NCI-H2081 (cell line): ENCODE measurements at regions not wholly inside any gene's neighbourhood (a gene's known extent, or its start where the extent isn't known, plus 50 kb on each side); places are given as distances from the start of the nearest gene placed in this dataset.

ENCODE experiments used
- DNase-seq, 2 experiments: peaks; one replicate each; lab custom pipeline; 2025; lab: John Stamatoyannopoulos, UW

DNA sequence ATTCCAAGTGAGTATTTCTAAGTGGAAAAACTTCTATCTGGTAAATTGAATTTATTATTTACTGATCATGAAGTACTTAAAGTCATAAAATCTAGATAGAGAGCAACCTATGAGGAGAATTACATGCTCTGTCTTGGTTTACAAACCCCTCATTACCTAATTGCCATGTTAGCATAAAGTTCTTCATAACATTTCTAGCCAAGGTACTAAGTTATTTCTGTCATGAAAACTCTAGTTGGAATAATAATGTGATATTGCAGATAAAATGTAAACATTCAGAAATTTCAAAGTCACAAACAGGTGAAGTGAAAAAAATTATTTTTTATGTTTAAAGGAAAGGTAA is 228.6 kb downstream of the TTLL7 start:
- no peak for DNase-seq

DNA sequence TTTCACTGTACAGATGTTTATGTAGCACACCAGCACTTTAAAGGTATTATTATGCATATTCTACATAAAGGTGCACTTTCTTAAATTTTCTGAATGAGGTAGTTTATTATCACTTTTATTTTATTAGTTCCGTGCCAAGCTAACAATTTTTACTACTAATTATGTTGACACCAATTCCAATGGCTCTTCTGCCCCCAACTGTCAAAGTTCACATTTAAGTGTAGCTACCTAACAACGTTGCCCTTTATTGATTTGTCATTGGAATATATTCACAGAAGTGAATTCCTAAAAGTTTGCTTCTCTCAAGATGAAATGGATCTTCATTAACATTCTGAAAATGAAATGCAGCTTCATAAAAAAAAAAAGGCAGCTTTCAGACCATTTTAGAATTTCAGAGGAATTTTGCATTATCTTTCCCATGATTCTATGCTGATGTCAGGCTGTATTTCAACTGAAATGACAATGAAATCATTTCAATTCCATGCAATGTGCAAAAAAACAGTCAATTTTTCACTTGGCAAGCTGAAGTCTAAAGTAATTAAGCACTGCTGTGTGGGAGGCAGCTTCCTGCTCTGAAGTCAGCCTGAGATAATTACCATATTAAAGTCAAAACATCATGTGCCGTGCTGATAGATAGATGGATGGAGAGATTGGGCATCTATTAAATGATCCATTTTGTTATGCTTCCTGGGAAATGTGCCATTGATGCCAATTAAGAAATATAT is 229.2 kb downstream of the TTLL7 start:
- peak; percentile 3 to 77 for DNase-seq

DNA sequence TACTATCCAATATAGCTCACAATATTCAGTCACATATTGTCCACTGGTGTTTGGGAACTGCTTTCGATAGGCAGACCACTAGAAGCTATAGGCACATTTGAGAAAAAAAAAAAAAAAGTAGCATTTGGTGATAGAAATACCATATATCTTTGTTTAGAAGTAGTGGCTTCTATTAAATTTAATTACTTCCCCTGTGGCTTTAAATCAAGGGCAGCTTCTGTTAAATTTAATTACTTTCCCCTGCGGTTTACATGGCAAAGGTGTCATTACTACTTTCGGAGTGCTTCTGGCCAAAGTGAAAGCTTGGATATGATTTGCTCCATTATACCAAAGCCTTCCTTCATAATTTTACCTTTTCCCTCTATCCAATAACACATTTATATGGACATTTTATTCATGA is 229.9 kb downstream of the TTLL7 start:
- peak; percentile 25 to 65 for DNase-seq

DNA sequence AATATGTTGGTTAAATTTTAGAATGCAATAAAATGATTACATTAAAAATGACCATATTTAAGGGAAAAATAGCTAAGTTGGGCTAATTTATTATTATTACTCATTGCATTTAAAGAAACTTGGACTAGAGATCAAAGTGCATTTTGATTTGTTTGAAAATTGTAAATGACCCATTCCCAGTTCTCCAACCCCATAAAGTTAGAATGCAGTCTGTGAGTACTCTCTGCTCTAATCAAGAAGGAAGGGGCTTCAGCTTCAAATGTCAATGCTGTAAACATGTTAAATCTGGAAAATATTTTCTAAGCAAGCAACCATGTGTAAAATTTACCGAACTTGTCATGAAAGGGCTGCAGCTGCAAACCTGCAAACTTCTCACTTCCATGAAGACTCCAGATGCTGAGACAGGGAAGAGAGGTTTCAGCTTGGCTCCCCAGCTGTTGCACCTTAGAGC is 232.7 kb downstream of the TTLL7 start:
- no peak for DNase-seq

DNA sequence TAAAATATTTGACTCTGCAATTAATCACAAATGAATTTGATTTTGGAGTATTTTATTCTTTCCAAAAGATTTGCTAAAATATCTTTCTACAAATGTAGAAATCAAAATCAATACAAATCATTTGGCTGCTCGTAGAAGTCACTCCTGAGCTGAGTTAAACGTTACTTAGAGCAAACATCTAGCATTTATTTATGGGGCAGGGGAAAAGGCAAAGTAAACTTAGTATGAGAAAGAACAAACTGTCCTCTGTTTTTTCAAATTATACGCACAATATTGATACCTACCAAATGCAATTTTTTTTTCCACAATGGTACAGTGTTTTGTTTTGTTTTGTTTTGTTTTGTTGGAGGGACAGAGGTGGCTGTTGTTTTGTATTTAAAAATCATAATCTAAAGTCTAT is 233.8 kb downstream of the TTLL7 start:
- no peak for DNase-seq

DNA sequence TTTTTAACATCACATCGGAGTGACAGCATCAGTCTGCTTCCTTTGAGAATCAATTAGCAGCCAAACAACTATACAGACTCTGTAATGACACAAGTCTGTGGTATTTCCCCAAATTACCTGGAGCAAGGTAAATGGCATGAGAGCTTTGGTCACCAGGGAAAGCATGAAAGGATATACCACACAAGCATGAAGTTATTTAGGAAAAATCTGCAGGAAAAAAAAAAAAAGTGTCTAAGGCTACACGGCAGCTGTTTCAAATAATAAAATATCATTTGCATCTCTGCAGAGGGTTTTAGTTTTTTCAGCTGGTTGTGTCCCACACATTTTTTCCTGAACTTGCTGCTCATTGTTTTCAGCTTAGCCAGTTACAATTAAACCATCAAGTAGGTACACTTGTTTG is 234.7 kb downstream of the TTLL7 start:
- no peak for DNase-seq

DNA sequence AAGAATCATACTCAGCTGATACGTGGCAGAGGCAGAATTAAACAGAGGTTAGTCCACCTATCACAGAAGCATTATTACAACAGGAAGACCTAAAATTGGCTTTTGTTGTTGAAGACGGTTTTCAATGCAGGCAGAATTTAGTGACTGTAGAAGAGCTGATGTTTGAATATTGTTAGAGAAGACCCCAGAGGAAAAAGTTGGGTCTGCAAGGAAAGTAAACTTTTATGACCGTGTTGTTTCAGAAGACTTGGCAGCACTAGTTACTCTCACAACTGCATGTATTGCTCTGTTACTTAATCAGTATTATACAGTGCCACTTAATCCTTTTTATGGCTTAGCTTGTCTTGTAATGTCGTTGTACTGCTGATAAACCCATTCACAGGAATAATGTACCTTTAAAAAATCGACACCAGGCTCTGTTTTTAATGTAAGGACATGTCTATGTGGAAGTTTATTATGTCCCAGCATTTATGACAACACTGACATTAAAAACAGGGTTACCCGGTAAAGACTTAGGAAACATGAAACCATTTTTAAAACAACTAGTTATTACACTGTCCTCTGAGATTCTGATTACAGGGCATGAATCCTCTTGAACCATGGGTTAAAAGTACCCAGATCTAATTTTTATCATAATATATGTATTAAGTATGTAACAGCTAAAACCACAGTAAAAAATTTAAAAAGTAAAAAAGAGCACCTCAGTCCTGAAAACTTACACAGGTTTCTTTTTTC is 235.4 kb downstream of the TTLL7 start:
- no peak for DNase-seq

DNA sequence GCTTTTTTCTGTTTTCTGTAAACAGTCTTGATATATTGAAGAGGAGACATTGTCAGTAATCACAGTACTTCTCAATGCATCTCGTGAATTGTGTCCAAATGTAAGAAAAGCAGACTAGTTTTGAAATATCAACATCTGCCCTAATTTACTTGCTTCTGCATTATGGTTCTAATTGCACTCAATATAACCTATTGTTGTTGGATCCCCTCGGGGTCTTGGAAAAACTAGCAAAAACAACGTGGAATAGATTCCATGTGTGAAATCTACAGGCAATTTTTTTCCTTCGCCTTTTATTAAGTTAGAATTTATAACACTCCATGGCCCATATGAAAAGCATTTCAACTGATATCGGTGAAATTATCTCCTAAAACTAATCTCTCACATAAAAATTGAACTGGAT is 236.5 kb downstream of the TTLL7 start:
- no peak for DNase-seq

DNA sequence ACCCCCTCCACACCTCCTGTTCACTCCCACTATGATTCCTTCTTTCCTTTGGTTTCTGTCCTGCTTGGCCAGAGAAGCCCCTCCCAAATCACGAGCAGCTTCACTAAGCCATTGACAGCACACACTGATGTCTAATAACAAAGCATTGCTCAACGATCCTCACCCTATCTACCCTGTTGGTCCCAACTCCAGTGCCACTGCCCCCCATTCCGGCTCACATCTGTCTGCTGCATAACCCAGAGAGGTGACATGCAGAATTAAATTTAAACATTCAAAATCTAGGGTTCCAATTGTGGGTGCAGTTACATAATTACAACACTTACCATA is 236.9 kb downstream of the TTLL7 start:
- DNase-seq, result no peak

DNA sequence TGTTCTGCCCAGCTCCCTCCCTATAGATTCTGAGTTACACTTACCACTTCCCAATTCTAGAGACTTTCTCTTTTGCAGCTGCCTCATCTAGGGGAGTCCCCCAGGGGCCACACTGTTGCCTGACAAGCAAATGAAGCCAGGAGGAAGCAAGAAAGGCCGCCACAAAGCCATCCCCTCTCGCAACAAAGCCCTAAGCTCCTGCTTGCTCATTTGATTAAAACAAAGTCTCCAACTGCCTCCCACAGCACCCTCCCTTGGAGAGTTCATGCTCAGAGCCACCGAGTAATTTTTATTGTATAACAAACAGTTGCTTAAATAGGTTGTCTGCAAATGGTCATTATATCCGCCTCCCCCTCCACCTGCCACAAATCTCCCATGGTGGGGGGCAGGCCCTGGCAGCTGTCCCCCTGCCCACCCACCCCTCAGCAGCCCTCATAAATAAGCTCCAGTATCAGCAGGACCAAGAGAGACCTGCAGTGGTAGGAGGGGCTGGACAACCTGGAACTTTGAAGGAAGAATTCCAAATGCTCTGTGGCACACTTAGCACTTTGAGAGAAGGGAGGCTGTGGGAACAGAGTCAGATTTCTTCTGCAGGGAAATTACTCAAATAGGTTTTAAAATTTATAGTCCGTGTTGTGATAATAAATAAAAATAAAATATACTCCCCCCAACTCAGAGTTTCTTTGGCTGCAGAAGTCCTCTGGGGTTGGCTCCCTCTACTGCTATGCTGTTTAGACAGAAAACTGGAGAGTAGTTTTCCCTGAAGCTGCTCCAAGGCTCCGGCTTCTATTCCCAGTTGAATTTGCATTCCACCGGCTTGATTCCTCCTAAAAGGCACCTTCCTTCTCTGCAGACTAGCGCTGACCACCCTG is 237.5 kb downstream of the TTLL7 start:
- peak; percentile 45 to 79 for DNase-seq

DNA sequence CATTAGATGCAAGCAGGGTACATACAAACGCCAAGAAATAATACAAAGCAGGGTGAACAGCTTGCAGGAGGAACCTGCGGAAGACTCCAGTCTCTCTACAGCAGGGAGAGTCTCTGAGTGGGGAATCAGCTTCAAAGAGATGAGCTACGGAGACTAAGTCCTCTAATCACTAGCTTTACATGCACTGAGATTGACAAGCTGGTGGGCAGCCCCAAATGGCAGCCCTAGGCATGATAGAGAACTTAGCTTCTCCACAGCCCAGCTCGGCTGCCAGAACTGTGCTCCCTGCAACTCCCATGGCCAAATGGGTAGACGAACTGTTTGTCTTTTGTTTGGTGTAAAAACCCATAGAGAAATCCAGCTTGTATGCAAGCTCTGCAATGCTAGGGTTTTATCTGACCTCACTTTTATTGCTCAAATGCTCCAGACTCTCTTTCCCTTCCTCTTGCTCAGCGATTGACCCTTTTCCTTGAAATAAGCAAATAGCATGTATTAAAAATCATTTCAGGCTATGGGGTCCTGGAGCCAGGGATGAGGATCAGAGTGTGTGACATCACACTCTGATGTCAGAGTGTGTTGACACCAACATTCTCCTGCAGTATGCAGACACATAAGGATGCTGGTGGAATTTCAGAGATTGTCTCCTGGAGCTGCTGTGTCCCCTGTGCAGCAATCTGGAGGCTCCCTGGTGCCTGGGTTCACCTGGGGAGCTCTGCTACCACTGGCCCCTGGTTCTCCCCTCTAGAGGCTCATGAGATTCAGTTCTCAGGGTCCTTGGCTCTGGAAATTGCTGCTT is 238.5 kb downstream of the TTLL7 start:
- DNase-seq, result no peak

DNA sequence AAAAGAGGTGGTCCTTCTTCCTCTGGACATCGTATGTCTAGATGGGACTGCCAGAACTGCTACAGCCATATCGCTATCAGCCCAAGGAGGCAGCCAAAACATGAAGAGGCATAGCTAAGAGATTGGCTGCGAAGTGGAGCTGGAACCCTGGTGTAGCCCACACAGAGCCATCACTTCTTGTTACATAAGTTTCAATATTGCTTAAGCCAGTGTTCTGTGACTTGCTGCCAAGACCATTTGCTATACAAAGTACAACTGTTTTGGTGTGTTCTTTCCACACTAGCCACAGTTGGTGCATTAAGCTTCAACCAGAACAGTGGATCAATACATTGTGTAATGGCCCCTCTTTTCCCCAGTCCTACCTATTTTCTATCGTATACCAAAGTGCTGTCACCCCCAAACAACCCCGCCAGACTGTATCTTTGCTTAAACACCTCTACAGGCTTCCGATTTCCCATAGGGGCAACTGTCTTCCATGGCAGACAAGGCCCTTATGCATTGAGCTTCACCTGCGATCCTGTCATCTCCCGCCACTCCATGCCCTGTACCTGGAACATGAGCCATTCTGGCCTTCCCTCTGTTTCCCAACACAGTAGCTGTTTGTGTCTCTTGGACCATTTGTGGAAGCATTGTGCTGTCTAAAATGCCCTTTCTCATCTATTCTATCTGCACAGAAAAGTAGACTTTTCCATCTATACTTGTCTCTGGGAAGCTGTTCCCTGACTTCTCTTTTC is 241.8 kb downstream of the TTLL7 start:
- no peak for DNase-seq

DNA sequence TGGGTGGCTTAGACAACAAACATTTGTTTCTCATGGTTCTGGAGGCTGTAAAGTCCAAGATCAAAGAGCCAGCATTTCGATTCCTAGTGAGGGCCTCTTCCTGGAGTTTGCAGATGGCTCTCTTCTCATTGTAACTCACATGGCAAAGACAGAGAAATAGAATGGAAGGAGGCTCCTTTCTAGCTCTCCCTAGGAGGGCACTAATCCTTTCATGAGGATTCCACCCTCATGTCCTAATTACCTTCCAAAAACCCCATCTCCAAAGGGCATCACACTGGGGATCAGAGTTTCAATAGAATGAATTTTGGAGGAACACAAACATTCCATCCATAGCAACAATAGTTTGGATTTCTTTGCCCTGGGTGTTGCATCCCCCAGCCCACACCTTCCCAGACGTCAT is 247.3 kb downstream of the TTLL7 start:
- DNase-seq, result no peak

DNA sequence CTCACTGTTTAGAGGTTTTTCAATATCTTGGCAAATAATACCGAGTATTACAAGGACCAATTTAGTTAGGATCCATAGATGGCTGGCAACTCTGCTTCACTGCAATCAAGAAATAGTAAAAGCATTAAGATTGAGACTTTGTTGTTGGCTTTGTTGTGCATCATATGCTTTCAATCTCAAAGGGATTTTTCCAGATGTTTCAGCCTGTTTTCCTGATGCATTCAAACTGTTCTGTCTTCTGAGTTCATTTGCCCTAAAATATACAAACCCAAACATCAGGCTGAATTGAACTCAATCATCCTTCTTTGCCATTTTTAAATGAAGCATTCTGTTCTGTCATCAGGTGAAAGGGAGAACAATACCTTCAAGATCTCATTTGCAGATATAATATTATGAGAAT is 248.7 kb downstream of the TTLL7 start:
- DNase-seq, result no peak

DNA sequence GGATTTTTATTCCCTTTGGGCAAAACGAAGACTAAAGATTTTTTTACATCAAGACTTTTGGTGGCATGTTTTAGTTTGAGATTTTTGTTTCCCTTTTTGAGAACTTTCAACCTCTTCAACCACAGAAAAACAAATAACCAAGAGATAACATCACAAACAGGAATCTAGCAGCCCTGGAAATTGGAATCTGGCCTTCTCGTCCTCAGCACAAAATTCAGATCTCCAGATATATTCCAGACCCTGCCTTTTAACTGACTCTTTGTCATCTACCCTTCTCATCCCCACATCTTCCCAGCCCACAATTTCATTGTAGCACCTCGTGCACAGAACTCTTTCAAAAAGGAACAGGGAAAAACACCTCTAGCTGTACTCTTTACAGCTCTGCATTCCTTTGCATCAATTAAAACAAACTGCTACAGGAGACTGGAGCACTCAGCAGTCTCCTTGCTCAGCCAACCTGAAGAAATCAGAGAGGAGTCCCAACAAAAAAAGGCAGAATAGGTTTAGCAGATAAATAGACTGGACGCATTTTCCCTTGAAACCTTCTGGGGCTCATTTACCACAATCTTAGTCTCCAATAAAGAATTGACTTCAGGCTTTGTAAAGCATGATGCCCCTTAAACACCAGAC is 251.0 kb downstream of the TTLL7 start:
- DNase-seq, result no peak

DNA sequence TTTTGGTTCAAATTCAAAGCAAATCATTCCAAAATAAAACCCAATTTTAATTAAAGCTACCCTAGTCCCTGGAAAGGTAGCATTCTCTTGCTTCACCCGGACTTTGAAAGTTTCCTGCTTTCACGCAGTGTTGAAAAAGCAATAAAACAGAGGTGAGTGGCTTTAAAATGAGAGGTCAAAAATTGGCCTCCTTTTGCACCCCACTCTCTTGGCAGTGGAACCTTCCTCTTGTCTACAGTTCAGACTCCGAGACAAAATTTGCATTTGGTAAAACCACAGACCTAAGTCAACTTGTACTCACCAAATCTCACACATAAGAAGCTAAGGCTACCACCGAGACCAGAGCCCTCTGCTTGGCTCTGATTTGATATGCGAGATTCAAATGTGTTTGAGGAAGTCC is 252.7 kb downstream of the TTLL7 start:
- DNase-seq, result no peak

DNA sequence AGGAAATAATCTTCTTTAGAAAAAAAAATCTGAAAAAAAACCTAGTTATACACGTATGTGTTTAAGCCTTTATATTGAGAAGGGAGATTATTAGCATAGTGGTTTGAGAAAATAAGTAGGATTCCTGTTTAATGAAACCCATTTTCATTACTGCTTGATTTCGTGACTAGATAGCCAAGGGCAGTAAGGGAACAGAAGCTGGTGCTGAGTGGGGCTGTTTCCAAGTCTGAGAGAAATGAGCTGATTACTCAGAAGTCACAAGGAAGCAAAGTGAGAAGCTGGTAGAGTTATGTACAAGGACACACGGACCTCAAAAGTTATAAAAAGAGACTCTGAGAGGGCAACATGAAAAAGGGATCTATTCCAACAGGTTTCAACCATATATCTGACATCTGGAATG is 256.5 kb downstream of the TTLL7 start:
- DNase-seq, result no peak

DNA sequence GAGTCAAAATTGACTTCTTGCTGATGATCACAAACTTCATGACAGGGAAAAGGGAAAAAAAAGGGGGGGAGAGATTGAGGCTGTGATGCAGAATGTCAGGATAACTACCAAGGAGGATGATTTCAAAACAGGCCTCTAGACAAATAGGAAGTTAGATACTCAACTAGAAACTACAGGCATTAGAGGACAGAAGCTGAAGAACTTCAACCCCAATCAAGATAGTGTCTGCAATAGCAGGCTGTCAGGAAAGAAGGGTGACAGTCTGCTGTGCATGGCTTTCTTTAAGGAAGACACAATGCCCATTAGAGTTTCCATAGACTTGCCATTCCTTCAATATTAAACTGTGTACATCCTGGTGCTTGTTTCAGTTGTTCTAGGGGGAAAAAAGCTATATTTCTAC is 257.2 kb downstream of the TTLL7 start:
- DNase-seq, result no peak

DNA sequence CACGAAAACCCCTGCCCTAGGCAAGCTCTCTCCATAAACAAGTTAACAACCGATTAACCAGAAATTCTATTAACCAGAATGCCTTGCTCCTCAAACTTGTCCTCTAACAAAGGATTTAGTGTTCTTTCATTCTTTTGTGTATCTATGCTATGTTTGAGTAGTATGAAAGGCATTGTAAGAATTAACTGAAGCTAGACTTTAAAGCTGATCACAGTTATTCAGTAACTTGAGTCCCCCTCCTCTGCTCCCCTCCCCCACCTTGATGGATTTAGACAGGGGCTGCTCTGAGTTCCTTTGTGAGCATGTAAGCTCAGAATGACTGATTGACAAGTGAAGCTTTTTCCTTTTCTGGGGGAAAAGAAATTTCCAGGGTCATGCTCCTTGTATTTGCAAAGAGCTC is 257.6 kb downstream of the TTLL7 start:
- no peak for DNase-seq

DNA sequence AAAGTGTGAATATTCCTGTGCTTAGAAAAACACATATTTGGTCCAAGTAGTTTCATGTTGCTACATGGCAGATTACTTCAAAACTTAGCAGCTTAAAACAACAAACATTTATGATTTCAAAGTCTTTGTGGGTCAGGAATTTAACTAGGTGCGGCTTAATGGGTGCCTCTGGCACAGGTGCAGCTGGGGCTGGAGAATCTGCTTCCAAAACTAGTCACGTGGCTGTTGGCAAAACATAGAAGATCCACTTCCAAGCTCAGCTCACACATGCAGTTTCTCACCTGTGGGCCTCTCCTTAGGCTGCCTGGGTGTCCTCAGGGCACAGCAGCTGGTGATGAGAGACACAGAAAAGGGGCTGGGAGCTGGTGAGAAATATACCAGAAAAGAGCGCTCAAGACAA is 263.4 kb downstream of the TTLL7 start:
- no peak for DNase-seq

DNA sequence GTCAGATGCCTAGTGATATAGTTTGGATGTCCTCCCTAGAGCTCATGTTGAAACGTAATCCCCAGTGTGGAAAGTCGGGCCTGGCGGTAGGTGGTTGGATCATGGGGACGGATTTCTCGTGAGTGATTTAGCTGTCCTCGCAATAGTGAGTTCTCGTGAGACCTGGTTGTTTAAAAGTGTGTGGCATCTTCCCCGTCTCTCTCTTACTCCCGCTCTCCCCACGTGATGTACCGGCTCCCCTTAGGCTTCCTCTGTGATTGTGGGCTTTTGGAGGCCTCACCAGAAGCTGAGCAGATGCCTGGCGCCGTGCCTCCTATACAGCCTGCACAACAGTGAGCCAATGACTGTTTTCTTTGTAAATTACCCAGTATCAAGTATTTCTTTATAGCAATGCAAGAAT is 264.5 kb downstream of the TTLL7 start:
- DNase-seq, result no peak
